ENCODE measurements at regions not wholly inside any gene's neighbourhood (a gene's known extent, or its start where the extent isn't known, plus 50 kb on each side); places are given as distances from the start of the nearest gene placed in this dataset.

- H2AFZ ChIP-seq (ENCODE audit: low read length) = no peak overlapping the region
- H3K27me3 ChIP-seq (replicated peaks; ENCODE audit: insufficient read depth, low read length) = no peaks in the 10 kb centered on the region
- H3K9me3 ChIP-seq (replicated peaks; ENCODE audit: insufficient read depth, low read length) = no peaks in the 10 kb centered on the region
These were observed 220.4 kb downstream of the CBLN1 start for GRCh38 chr16:49061137-49061714.

GRCh38 chr16:49060728-49061127 is 220.9 kb downstream of the CBLN1 start:
- Histone ChIP-seq H3K9me2 (replicated peaks; ENCODE audit: insufficient read depth, low read length) (no peaks in the 10 kb centered on the region), H3K79me2 (ENCODE audit: low read length) (no peaks in the 10 kb centered on the region), H3K9me3 (replicated peaks; ENCODE audit: insufficient read depth, low read length) (no peaks in the 10 kb centered on the region), H3K27me3 (replicated peaks; ENCODE audit: insufficient read depth, low read length) (no peaks in the 10 kb centered on the region), H3K36me3 (replicated peaks; ENCODE audit: insufficient read depth, low read length) (no peaks in the 10 kb centered on the region), H3K9ac (ENCODE audit: low read length) (no peak overlapping the region), H3K4me1 (ENCODE audit: low read length) (no peaks in the 10 kb centered on the region), H3K4me3 (ENCODE audit: low read length) (no peak overlapping the region), H3K27ac (ENCODE audit: low read length) (no peak overlapping the region), H4K20me1 (ENCODE audit: insufficient read depth, low read length) (no peaks in the 10 kb centered on the region), H2AFZ (ENCODE audit: low read length) (no peak overlapping the region), H3F3A (ENCODE audit: insufficient read depth, low read length) (no peaks in the 10 kb centered on the region), H3K4me2 (ENCODE audit: low read depth, low read length) (no peak overlapping the region)
- no peak for DNase-seq
- TF ChIP-seq CTCF (IDR thresholded peaks at IDR 0.05; ENCODE audit: low read length) (no peak), EZH2phosphoT487 (IDR thresholded peaks at IDR 0.05; ENCODE audit: low read length) (no peak), EZH2 (optimal IDR thresholded peaks at IDR 0.05; ENCODE audit: low read depth, low read length) (no peak)

More at GRCh38 chr16:49061137-49061714, 220.4 kb downstream of the CBLN1 start:
- no peaks in the 10 kb centered on the region for H3F3A ChIP-seq (ENCODE audit: insufficient read depth, low read length)
- H3K4me3 ChIP-seq (ENCODE audit: low read length) = no peak overlapping the region
- H3K4me1 ChIP-seq (ENCODE audit: low read length) = no peaks in the 10 kb centered on the region
- no peak overlapping the region for H3K9ac ChIP-seq (ENCODE audit: low read length)
- no peak overlapping the region for H3K4me2 ChIP-seq (ENCODE audit: low read depth, low read length)
- no peak for DNase-seq
- H3K36me3 ChIP-seq (replicated peaks; ENCODE audit: insufficient read depth, low read length) = no peaks in the 10 kb centered on the region
- no peaks in the 10 kb centered on the region for H4K20me1 ChIP-seq (ENCODE audit: insufficient read depth, low read length)
- no peaks in the 10 kb centered on the region for H3K79me2 ChIP-seq (ENCODE audit: low read length)
- no peaks in the 10 kb centered on the region for H3K9me2 ChIP-seq (replicated peaks; ENCODE audit: insufficient read depth, low read length)
- H3K27ac ChIP-seq (ENCODE audit: low read length) = no peak overlapping the region
- TF ChIP-seq EZH2 (optimal IDR thresholded peaks at IDR 0.05; ENCODE audit: low read depth, low read length) (no peak), CTCF (IDR thresholded peaks at IDR 0.05; ENCODE audit: low read length) (no peak), EZH2phosphoT487 (IDR thresholded peaks at IDR 0.05; ENCODE audit: low read length) (no peak)

DNA sequence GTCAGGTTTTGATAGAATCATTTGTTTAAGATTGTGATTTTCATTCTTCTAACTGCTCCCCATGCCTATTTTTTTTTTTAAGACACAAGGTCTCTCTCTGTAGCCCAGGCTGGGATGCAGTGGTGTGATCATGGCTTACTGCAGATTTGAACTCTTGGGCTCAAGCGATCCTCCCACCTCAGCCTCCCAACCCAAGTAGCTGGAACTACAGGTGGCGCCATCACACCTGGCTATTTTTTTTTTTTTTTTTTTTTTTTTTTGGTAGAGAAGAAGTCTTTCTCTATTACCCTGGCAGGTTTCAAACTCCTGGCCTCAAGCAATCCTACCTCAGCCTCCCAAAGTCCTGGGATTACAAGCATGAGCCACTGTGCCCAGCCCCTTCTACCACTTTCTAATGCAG is 223.3 kb downstream of the CBLN1 start:
- no peak for TF ChIP-seq EZH2phosphoT487 (IDR thresholded peaks at IDR 0.05; ENCODE audit: low read length)
- TF ChIP-seq EZH2 (optimal IDR thresholded peaks at IDR 0.05; ENCODE audit: low read depth, low read length) = no peak
- TF ChIP-seq CTCF (IDR thresholded peaks at IDR 0.05; ENCODE audit: low read length) = no peak

More for the DNA sequence above, 223.3 kb downstream of the CBLN1 start:
- Histone ChIP-seq H3F3A (ENCODE audit: insufficient read depth, low read length) (no peaks in the 10 kb centered on the region), H3K79me2 (ENCODE audit: low read length) (no peaks in the 10 kb centered on the region), H3K9me2 (replicated peaks; ENCODE audit: insufficient read depth, low read length) (no peaks in the 10 kb centered on the region), H3K27me3 (replicated peaks; ENCODE audit: insufficient read depth, low read length) (no peaks in the 10 kb centered on the region), H3K4me1 (ENCODE audit: low read length) (no peaks in the 10 kb centered on the region), H3K4me3 (ENCODE audit: low read length) (no peak overlapping the region), H4K20me1 (ENCODE audit: insufficient read depth, low read length) (no peaks in the 10 kb centered on the region), H2AFZ (ENCODE audit: low read length) (no peak overlapping the region), H3K4me2 (ENCODE audit: low read depth, low read length) (no peak overlapping the region), H3K27ac (ENCODE audit: low read length) (no peak overlapping the region), H3K9ac (ENCODE audit: low read length) (no peak overlapping the region), H3K36me3 (replicated peaks; ENCODE audit: insufficient read depth, low read length) (no peaks in the 10 kb centered on the region), H3K9me3 (replicated peaks; ENCODE audit: insufficient read depth, low read length) (no peaks in the 10 kb centered on the region)
- no peak for DNase-seq
